CD14-positive monocyte (primary cell): ENCODE measurements at regions not wholly inside any gene's neighbourhood (a gene's known extent, or its start where the extent isn't known, plus 50 kb on each side); places are given as distances from the start of the nearest gene placed in this dataset.

Experiments
- DNase-seq, 3 donors: peaks; one replicate each; pipeline ENCODE4 v3.0.0-alpha.2; 2011 to 2022
- H2AFZ ChIP-seq: 2 replicates; pipeline ENCODE4 v1.6.0; 2012; ENCODE audit warnings: mild to moderate bottlenecking, low read depth, low read length, inconsistent platforms; ENCODE audit not compliant: insufficient read depth, poor library complexity, severe bottlenecking
- H3K27ac ChIP-seq, 2 donors: 1 replicate in 1 of 2; 2 replicates in 1 of 2; pipeline ENCODE4 v1.5.1; 2012 to 2013; ENCODE audit warnings: low read length in 2 of 2, control low read depth in 1 of 2, inconsistent platforms in 1 of 2, low read depth in 1 of 2, mild to moderate bottlenecking in 1 of 2
- H3K27me3 ChIP-seq, 2 donors: one replicate each; pipeline versions ENCODE4 v1.6.0 to v1.6.1; 2011 to 2013; ENCODE audit warnings: low read length in 2 of 2; ENCODE audit not compliant: control insufficient read depth in 2 of 2, insufficient read depth in 2 of 2
- H3K36me3 ChIP-seq, 2 donors: replicated peaks in 1 of 2; 1 replicate in 1 of 2; 2 replicates in 1 of 2; pipeline versions ENCODE4 v1.5.1 to v1.6.1; 2012 to 2013; ENCODE audit warnings: low read length in 2 of 2, control low read depth in 1 of 2, inconsistent platforms in 1 of 2, mild to moderate bottlenecking in 1 of 2; ENCODE audit not compliant: insufficient read depth in 2 of 2, control insufficient read depth in 1 of 2
- H3K4me1 ChIP-seq, 2 donors: 1 replicate in 1 of 2; 2 replicates in 1 of 2; pipeline versions ENCODE4 v1.5.1 to v1.6.1; 2012 to 2013; ENCODE audit warnings: low read length in 2 of 2, control low read depth in 1 of 2, inconsistent platforms in 1 of 2, mild to moderate bottlenecking in 1 of 2, moderate library complexity in 1 of 2; ENCODE audit not compliant: insufficient read depth in 2 of 2, control insufficient read depth in 1 of 2
- H3K4me2 ChIP-seq: replicated peaks from 2 replicates; pipeline ENCODE3; 2012; ENCODE audit warnings: low read length, moderate library complexity, mild to moderate bottlenecking; ENCODE audit not compliant: poor library complexity, severe bottlenecking; ENCODE audit errors: extremely low read depth
- H3K4me3 ChIP-seq, 3 experiments: fragments of 200-600 bp in 1 of 3; sonication (generic) in 1 of 3; replicated peaks in 1 of 3; 1 replicate in 2 of 3; 2 replicates in 1 of 3; pipeline ENCODE4 v1.5.1; 2011 to 2013; ENCODE audit warnings: low read length in 3 of 3, mild to moderate bottlenecking in 3 of 3, control low read depth in 2 of 3, low read depth in 2 of 3, inconsistent platforms in 1 of 3, moderate library complexity in 1 of 3
- H3K79me2 ChIP-seq: 2 replicates; pipeline ENCODE4 v1.6.0; 2012; ENCODE audit warnings: mild to moderate bottlenecking, control low read depth, inconsistent platforms, low read length, moderate library complexity; ENCODE audit not compliant: insufficient read depth
- H3K9ac ChIP-seq: 2 replicates; pipeline ENCODE4 v1.6.0; 2017; ENCODE audit warnings: low read length, mild to moderate bottlenecking; ENCODE audit not compliant: insufficient read depth, poor library complexity, severe bottlenecking
- H3K9me3 ChIP-seq, 2 donors: replicated peaks in 1 of 2; 1 replicate in 1 of 2; 2 replicates in 1 of 2; pipeline versions ENCODE4 v1.5.1 to v1.6.1; 2012 to 2013; ENCODE audit warnings: low read length in 2 of 2, control low read depth in 1 of 2; ENCODE audit not compliant: control insufficient read depth in 1 of 2, insufficient read depth in 1 of 2
- H4K20me1 ChIP-seq: 2 replicates; pipeline ENCODE4 v1.6.0; 2012; ENCODE audit warnings: mild to moderate bottlenecking, low read length, control low read depth, moderate library complexity; ENCODE audit not compliant: insufficient read depth
- H3K27ac Mint-ChIP-seq, 7 donors: one replicate each; pipeline ENCODE4 v1.8.0; 2020; ENCODE audit warnings: mild to moderate bottlenecking in 7 of 7, mixed read lengths in 7 of 7, moderate library complexity in 6 of 7, inconsistent platforms in 2 of 7
- H3K27me3 Mint-ChIP-seq, 3 donors: one replicate each; pipeline ENCODE4 v1.8.0; 2021 to 2022; ENCODE audit warnings: low read depth in 3 of 3, mild to moderate bottlenecking in 3 of 3, mixed read lengths in 3 of 3, moderate library complexity in 3 of 3, inconsistent platforms in 1 of 3
- H3K36me3 Mint-ChIP-seq, 2 donors: one replicate each; pipeline ENCODE4 v1.8.0; 2020; ENCODE audit warnings: mixed read lengths in 2 of 2, inconsistent platforms in 1 of 2, mild to moderate bottlenecking in 1 of 2
- H3K4me1 Mint-ChIP-seq: one replicate; pipeline ENCODE4 v1.8.0; 2020; ENCODE audit warnings: mild to moderate bottlenecking, mixed read lengths
- H3K4me3 Mint-ChIP-seq, 2 donors: one replicate each; pipeline ENCODE4 v1.8.0; 2020; ENCODE audit warnings: mild to moderate bottlenecking in 2 of 2, mixed read lengths in 2 of 2, moderate library complexity in 1 of 2
- H3K9me3 Mint-ChIP-seq, 7 donors: one replicate each; pipeline ENCODE4 v1.8.0; 2020 to 2022; ENCODE audit warnings: mixed read lengths in 7 of 7, mild to moderate bottlenecking in 6 of 7, moderate library complexity in 6 of 7, inconsistent platforms in 2 of 7
- CTCF ChIP-seq: fragments of 200-600 bp; IDR thresholded peaks from one replicate; pipeline ENCODE4 v1.8.0; 2022; ENCODE audit warnings: antibody characterized with exemption, mild to moderate bottlenecking
- WGBS: methylation state at CpG from one replicate; pipeline ENCODE4 v1.1.5; 2013; ENCODE audit warnings: missing lambda C conversion rate; ENCODE audit not compliant: insufficient coverage; 5-methylcytosine and 5-hydroxymethylcytosine counted together
- intact Hi-C, 2 donors: fragments of 100-400 bp; cut with micrococcal nuclease; formaldehyde crosslinking; loops; one replicate each; pipeline versions ENCODE4 v1.15.0 to v1.15.1; 2023

- Histone ChIP-seq H3K9me3 (peaks cover 0 to 10% of the 10 kb centered on the region in 2 donors), H3K9ac (no peak overlapping the region), H3K4me3 (no peak overlapping the region), H3K27me3 (no peaks in the 10 kb centered on the region), H3K4me2 (no peak overlapping the region), H3K4me1 (no peaks in the 10 kb centered on the region), H3K79me2 (no peaks in the 10 kb centered on the region), H2AFZ (no peak overlapping the region), H3K36me3 (no peaks in the 10 kb centered on the region), H4K20me1 (no peaks in the 10 kb centered on the region), H3K27ac (no peak overlapping the region)
- WGBS: 100% methylated on average over 1 of the region's 1 CpG
- no peaks in the 10 kb centered on the region for H3K36me3 Mint-ChIP-seq
- TF ChIP-seq CTCF: no peak
- H3K27me3 Mint-ChIP-seq: peaks cover 0 to 2% (median 0%) of the 10 kb centered on the region in 3 donors
- peaks cover 0 to 17% (median 3%) of the 10 kb centered on the region in 7 donors for H3K9me3 Mint-ChIP-seq
- no peaks in the 10 kb centered on the region for H3K4me1 Mint-ChIP-seq
- no peak overlapping the region for H3K27ac Mint-ChIP-seq
- no peak overlapping the region for H3K4me3 Mint-ChIP-seq
- DNase-seq: no peak
- intact Hi-C loops: no loop called here
These were observed 1294.4 kb downstream of the CDH8 start for GRCh38 chr16:60741810-60742209.

- WGBS: 89% methylated on average over 5 of the region's 13 CpGs
These were observed 1296.2 kb downstream of the CDH8 start for GRCh38 chr16:60739737-60740683.

More at GRCh38 chr16:60739737-60740683, 1296.2 kb downstream of the CDH8 start:
- intact Hi-C loops: no loop called here
- Mint-ChIP-seq H3K9me3 (peaks cover 0 to 17% (median 3%) of the 10 kb centered on the region in 7 donors), H3K4me1 (no peaks in the 10 kb centered on the region), H3K27ac (no peak overlapping the region), H3K4me3 (no peak overlapping the region), H3K27me3 (peaks cover 0 to 2% (median 0%) of the 10 kb centered on the region in 3 donors), H3K36me3 (no peaks in the 10 kb centered on the region)
- Histone ChIP-seq H3K79me2 (no peaks in the 10 kb centered on the region), H3K4me1 (no peaks in the 10 kb centered on the region), H3K27ac (no peak overlapping the region), H3K27me3 (no peaks in the 10 kb centered on the region), H3K36me3 (no peaks in the 10 kb centered on the region), H3K9ac (no peak overlapping the region), H3K4me3 (no peak overlapping the region), H2AFZ (no peak overlapping the region), H4K20me1 (no peaks in the 10 kb centered on the region), H3K9me3 (peaks cover 0 to 10% of the 10 kb centered on the region in 2 donors), H3K4me2 (no peak overlapping the region)
- no peak for DNase-seq
- no peak for TF ChIP-seq CTCF
